HUES6 (cell line): ENCODE measurements at regions not wholly inside any gene's neighbourhood (a gene's known extent, or its start where the extent isn't known, plus 50 kb on each side); places are given as distances from the start of the nearest gene placed in this dataset.
"Not testable (repeated sequence)": the region's sequence is repeated elsewhere in the genome, so short reads cannot be mapped to it uniquely, and the experiment has no call there.

ENCODE experiments used
- H3K27ac ChIP-seq: 2 replicates; pipeline ENCODE4 v1.7.0; 2013; ENCODE audit warnings: low read depth, mild to moderate bottlenecking, low read length, inconsistent platforms
- H3K27me3 ChIP-seq: 2 replicates; pipeline ENCODE4 v1.6.1; 2013; ENCODE audit warnings: low read length; ENCODE audit not compliant: control insufficient read depth, insufficient read depth
- H3K36me3 ChIP-seq: 2 replicates; pipeline ENCODE4 v1.6.1; 2013; ENCODE audit warnings: low read length; ENCODE audit not compliant: control insufficient read depth, insufficient read depth
- H3K4me1 ChIP-seq: 2 replicates; pipeline ENCODE4 v1.6.1; 2013; ENCODE audit warnings: low read length; ENCODE audit not compliant: control insufficient read depth, insufficient read depth
- H3K4me3 ChIP-seq: 2 replicates; pipeline ENCODE4 v1.5.1; 2013; ENCODE audit warnings: low read depth, low read length
- H3K9ac ChIP-seq: one replicate; pipeline ENCODE4 v1.6.1; 2013; ENCODE audit warnings: mild to moderate bottlenecking, low read length
- H3K9me3 ChIP-seq: 2 replicates; pipeline ENCODE4 v1.6.1; 2013; ENCODE audit warnings: low read depth, low read length; ENCODE audit not compliant: control insufficient read depth, insufficient read depth

DNA sequence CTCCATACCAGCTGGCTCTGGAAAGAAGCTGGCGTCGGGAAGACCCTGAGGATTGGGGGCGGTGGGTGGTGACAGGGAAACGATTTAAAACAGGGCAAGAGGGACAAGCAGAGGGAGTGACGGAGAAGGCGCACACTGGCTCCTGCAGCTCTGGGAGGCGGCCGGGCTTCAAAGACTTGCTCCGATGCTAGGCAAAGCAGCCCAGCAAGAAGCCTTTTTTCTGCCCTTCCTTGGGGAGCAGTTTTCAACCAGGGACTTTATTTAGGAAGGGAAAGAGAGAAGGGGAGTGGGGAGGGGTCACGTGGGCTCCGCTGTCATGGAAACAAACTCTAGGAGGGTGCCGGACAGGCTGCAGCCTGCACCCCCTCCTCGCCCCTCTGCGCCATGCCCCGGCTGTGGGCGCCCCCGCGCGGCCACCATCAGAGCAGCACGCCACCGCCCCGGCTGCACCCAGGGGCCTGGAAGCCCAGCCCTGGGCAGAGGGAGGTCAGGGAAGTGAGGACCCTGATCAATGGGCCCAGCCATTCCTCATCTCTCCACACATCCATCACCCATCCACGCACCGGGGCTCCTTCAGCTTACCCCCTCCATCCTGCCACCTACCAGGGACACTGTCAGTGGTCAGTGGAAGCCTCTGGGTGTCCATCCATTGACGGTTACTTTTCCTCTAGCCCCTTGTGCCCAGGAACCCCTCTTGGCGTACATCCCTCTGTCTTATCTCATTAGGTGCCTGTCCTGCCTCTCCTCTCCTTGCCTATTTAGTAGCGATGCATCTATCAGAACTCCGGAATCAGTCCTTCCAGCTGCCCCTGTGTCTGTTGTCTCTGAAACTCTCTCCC is 66.6 kb upstream of the CCDC167 start:
- H3K9ac ChIP-seq = no peak overlapping the region
- H3K4me1 ChIP-seq = peaks cover 13% of the 10 kb centered on the region
- H3K9me3 ChIP-seq = no peaks in the 10 kb centered on the region
- peaks cover 19% of the 10 kb centered on the region; the same call in 1 of the 2 replicates for H3K27me3 ChIP-seq
- H3K36me3 ChIP-seq = no peaks in the 10 kb centered on the region
- H3K4me3 ChIP-seq = peak overlapping the region; percentile 72
- H3K27ac ChIP-seq = no peak overlapping the region

DNA sequence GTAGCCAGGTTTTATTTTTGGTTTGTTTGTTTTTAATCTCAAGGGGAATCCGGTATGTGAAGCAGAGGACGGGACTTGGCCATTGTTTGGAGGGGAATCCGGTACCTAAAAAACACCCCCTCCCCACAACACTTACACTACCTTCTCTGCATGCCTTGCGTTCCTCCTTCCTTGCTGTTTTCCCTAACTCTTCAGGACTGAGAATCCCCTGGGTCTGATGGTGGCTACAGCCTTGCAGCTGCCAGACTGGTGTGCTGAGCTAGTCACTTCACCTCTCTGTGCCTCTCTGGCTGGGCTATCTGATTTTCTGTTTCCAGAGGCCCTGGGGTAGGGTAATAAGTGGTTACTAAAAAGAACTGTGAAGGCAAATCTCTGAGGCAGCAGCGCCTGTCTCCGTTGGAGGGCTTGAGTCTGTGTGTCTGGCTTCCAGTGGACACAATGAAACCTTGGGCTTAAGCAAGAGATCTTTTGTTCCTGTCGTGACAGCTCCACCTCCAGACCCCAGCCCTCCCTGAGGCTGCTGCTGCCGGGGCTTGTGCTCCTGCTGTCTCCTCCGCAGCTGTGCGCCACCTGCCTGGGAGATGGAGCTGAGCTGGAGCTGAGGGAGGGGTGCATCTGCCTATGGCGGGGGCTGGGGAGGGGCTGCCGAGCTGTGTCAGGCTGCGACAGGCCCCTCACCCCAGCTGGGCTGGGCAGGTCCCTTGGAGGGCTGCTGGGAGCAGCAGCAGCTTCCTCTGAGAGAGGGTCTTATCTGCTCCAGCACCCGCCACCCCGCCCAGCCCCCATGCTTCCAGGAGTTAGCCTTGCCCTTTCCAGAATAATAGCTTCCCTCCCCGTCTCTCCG is 65.8 kb upstream of the CCDC167 start:
- Histone ChIP-seq H3K27ac (no peak overlapping the region), H3K4me1 (peaks cover 10% of the 10 kb centered on the region), H3K27me3 (peaks cover 12% of the 10 kb centered on the region; the same call in 1 of the 2 replicates), H3K9me3 (no peaks in the 10 kb centered on the region), H3K36me3 (no peaks in the 10 kb centered on the region), H3K9ac (no peak overlapping the region), H3K4me3 (peak overlapping the region; percentile 72)

DNA sequence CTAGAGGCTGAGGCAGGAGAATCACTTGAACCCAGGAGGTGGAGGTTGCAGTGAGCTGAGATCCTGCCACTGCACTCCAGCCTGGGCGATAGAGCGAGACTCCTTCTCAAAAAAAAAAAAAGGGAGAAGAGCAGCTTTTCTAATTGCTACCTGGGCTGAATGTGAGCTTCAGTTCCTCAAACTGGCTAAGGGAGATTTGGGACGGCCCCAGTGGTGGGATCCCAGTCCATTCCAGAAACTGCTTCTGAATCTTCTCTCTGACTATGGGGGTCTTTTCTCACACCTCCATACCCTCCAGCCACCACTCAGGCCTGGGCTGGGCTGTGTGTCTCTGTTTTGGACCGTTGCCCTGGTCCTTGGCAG is 63.2 kb upstream of the CCDC167 start:
- not testable (repeated sequence) for H3K36me3 ChIP-seq, H3K4me3 ChIP-seq, H3K9me3 ChIP-seq, H3K9ac ChIP-seq, H3K27ac ChIP-seq
- H3K27me3 ChIP-seq = peaks cover 15% of the 10 kb centered on the region; the same call in 1 of the 2 replicates
- H3K4me1 ChIP-seq = peaks cover 13% of the 10 kb centered on the region

DNA sequence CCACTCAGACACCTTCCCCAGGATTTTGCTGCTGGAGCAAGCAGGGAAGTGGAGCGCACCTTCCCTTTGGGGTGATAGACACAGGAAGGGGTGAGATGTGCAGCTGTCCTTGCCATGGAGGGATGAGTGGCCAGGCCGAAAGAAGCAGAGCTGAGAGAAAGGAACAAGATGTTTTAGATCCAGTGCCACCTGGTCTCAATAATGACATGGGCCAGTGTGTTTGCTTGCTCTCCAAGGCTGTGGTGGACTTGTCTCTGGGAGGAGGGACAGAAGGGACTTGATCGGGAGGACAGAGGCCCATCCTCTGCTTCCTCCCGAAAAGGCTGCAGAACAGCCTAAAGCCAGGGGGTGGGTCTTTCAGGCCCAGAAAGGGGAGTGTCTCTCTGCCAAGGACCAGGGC is 61.7 kb upstream of the CCDC167 start:
- H3K36me3 ChIP-seq = no peaks in the 10 kb centered on the region
- no peak overlapping the region for H3K27ac ChIP-seq
- no peak overlapping the region for H3K4me3 ChIP-seq
- H3K4me1 ChIP-seq = peaks cover 20% of the 10 kb centered on the region
- no peaks in the 10 kb centered on the region for H3K9me3 ChIP-seq
- no peak overlapping the region for H3K9ac ChIP-seq
- H3K27me3 ChIP-seq = peaks cover 17% of the 10 kb centered on the region; the same call in 1 of the 2 replicates

DNA sequence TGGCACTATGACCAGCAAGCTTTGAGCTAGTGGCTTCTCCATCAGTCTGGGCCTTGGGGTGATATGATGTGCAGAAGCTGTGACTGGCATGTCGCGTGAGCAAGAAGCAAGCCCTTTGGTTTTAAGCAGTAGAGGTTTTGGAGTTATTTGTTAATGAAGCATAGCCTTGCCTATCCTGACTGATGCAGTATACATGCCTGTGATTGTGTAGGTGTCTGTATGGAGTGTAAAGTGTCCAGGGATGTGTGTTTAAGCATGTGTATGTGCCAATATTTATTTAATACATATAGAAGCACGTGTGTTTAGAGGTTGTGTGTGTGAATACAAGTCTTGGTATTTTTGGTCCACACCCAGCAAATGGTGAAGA is 61.0 kb upstream of the CCDC167 start:
- H3K9ac ChIP-seq = no peak overlapping the region
- peaks cover 17% of the 10 kb centered on the region; the same call in 1 of the 2 replicates for H3K27me3 ChIP-seq
- no peaks in the 10 kb centered on the region for H3K9me3 ChIP-seq
- H3K36me3 ChIP-seq = no peaks in the 10 kb centered on the region
- no peak overlapping the region for H3K27ac ChIP-seq
- H3K4me3 ChIP-seq = no peak overlapping the region
- H3K4me1 ChIP-seq = peaks cover 21% of the 10 kb centered on the region

DNA sequence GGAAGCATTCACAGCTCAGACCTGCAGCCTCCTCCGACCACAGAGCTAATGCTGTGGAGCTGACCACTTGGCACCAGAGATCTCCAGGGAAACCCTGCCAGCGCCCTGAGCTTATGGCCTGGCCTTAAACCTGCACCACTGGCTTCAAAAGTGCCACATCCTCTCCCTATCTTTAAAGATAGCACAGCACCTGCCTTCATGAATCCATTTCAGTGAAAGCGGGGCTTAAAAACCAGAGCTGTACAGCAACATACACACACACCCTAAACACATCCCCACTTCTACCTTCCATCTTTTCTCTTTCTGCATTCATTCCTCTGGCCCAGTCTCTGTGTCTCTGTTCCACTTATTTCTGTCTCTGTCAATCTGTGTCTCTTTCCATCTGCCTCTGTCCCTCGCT is 59.8 kb upstream of the CCDC167 start:
- H3K4me1 ChIP-seq = peaks cover 24% of the 10 kb centered on the region; the same call in 1 of the 2 replicates

DNA sequence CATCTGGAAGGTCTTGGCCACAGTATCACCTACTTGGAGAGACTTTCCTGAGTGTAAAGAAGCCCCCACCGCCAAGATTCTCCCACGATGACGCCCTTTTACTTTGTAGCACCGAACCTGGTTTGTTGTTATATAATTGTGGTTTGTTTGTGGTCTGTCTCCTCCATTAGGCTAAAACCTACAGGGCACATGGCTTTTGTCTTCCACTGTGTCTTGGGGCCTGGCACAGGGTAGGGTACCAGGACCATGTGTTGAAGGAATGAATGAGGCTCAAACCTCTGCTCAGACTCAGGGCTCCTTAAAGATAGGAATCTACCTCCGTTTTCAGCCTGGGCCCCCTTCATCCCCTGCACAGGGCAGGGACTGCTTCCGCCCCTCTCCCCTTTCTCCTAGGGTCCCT is 59.4 kb upstream of the CCDC167 start:
- Histone ChIP-seq H3K36me3 (no peaks in the 10 kb centered on the region), H3K27ac (no peak overlapping the region)

More for the DNA sequence above, 59.8 kb upstream of the CCDC167 start:
- H3K27me3 ChIP-seq = peaks cover 15% of the 10 kb centered on the region; the same call in 1 of the 2 replicates
- H3K4me3 ChIP-seq = no peak overlapping the region
- no peaks in the 10 kb centered on the region for H3K9me3 ChIP-seq
- H3K9ac ChIP-seq = no peak overlapping the region
- H3K27ac ChIP-seq = no peak overlapping the region
- H3K36me3 ChIP-seq = no peaks in the 10 kb centered on the region

DNA sequence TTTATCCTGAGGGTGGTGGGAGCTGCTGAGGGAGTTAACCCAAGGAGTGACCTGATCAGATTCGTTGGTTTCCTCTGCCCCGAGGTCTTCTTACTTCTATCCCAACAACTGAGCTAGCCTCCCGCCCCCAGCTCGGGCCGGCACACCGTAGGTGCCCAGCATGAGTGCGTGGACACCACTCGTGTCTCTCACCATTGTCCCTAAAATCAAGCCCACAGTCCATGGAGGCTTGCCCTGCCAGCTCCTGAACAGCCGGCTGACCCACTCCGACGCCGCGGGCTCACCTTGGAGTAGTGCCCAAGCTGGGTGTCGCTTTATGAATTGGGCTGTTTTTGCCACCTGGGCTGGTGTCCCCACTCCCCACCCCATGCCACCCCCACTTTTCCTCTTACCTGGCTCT is 59.0 kb upstream of the CCDC167 start:
- no peaks in the 10 kb centered on the region for H3K36me3 ChIP-seq
- H3K4me1 ChIP-seq = peaks cover 29% of the 10 kb centered on the region; the same call in 1 of the 2 replicates
- H3K27ac ChIP-seq = no peak overlapping the region
- peaks cover 12% of the 10 kb centered on the region for H3K27me3 ChIP-seq
- H3K9me3 ChIP-seq = no peaks in the 10 kb centered on the region
- H3K4me3 ChIP-seq = no peak overlapping the region
- no peak overlapping the region for H3K9ac ChIP-seq

More for the DNA sequence above, 59.4 kb upstream of the CCDC167 start:
- H3K9ac ChIP-seq = no peak overlapping the region
- no peaks in the 10 kb centered on the region for H3K9me3 ChIP-seq
- H3K4me1 ChIP-seq = peaks cover 28% of the 10 kb centered on the region; the same call in 1 of the 2 replicates
- H3K4me3 ChIP-seq = no peak overlapping the region
- peaks cover 12% of the 10 kb centered on the region for H3K27me3 ChIP-seq

DNA sequence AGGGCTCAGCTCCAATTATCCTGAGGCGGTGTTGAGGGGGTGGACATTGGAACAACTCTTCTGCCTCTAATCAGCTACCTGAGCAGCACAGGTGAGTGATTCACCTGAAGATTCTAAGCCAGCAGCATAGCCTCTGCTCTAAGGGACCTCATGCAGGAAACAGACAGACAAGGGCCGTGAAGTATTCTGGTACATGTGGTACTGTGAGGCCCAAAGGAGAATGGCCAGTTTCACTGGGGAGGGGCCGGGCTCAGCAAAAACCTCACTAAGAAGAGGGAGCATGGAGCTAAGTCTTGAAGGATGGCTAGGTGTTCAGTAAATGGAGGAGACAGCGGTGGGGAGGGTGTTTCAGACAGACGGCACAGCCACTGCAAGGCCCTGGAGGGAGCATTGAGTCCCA is 58.5 kb upstream of the CCDC167 start:
- no peaks in the 10 kb centered on the region for H3K9me3 ChIP-seq
- no peaks in the 10 kb centered on the region for H3K36me3 ChIP-seq
- no peak overlapping the region for H3K4me3 ChIP-seq
- peaks cover 32% of the 10 kb centered on the region; the same call in 1 of the 2 replicates for H3K4me1 ChIP-seq
- H3K27me3 ChIP-seq = peaks cover 12% of the 10 kb centered on the region
- H3K27ac ChIP-seq = no peak overlapping the region
- no peak overlapping the region for H3K9ac ChIP-seq

DNA sequence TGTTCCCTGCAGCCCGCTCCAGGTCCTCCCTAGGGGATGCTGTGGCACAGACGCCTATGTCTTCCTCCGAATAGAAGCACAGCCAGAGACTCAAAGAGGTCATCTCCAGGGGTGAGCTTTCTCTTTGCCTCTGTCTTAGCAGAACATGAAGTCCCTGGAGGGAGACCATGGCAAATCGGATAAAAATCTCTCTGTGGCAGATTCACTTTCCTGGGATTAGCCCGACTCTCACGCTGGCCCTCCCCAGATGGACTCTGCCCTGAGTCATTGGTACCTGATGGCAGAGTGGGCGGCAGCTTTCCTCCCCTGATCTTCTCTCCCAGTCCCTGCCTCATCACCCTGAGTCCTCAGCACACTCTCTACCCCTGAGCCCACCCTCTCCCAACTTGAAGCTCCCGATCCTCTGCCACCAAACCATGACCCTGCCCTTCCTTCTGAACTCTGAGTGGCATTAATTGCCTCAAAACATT is 58.0 kb upstream of the CCDC167 start:
- H3K4me1 ChIP-seq = peaks cover 32% of the 10 kb centered on the region; the same call in 1 of the 2 replicates
- H3K9ac ChIP-seq = no peak overlapping the region
- no peak overlapping the region for H3K27ac ChIP-seq
- H3K36me3 ChIP-seq = no peaks in the 10 kb centered on the region
- H3K9me3 ChIP-seq = no peaks in the 10 kb centered on the region
- H3K27me3 ChIP-seq = peaks cover 12% of the 10 kb centered on the region
- no peak overlapping the region for H3K4me3 ChIP-seq
